ENCODE measurements at regions not wholly inside any gene's neighbourhood (a gene's known extent, or its start where the extent isn't known, plus 50 kb on each side); places are given as distances from the start of the nearest gene placed in this dataset.

GRCh38 chr4:159735281-159736207 is 632.7 kb downstream of the RAPGEF2 start:
- Histone ChIP-seq H3K4me2 (ENCODE audit: low read depth, low read length) (no peak overlapping the region), H3K4me3 (ENCODE audit: low read length) (no peak overlapping the region), H3K9ac (ENCODE audit: low read length) (no peak overlapping the region), H3K79me2 (ENCODE audit: low read length) (no peaks in the 10 kb centered on the region), H2AFZ (ENCODE audit: low read length) (no peak overlapping the region), H3F3A (ENCODE audit: insufficient read depth, low read length) (no peaks in the 10 kb centered on the region), H3K9me2 (replicated peaks; ENCODE audit: insufficient read depth, low read length) (no peaks in the 10 kb centered on the region), H3K4me1 (ENCODE audit: low read length) (no peaks in the 10 kb centered on the region), H4K20me1 (ENCODE audit: insufficient read depth, low read length) (no peaks in the 10 kb centered on the region), H3K9me3 (replicated peaks; ENCODE audit: insufficient read depth, low read length) (no peaks in the 10 kb centered on the region), H3K27me3 (replicated peaks; ENCODE audit: insufficient read depth, low read length) (no peaks in the 10 kb centered on the region), H3K27ac (ENCODE audit: low read length) (no peak overlapping the region), H3K36me3 (replicated peaks; ENCODE audit: insufficient read depth, low read length) (no peaks in the 10 kb centered on the region)
- no peak for TF ChIP-seq EZH2phosphoT487 (IDR thresholded peaks at IDR 0.05; ENCODE audit: low read length)
- no peak for TF ChIP-seq EZH2 (optimal IDR thresholded peaks at IDR 0.05; ENCODE audit: low read depth, low read length)
- TF ChIP-seq, protein P1, sequence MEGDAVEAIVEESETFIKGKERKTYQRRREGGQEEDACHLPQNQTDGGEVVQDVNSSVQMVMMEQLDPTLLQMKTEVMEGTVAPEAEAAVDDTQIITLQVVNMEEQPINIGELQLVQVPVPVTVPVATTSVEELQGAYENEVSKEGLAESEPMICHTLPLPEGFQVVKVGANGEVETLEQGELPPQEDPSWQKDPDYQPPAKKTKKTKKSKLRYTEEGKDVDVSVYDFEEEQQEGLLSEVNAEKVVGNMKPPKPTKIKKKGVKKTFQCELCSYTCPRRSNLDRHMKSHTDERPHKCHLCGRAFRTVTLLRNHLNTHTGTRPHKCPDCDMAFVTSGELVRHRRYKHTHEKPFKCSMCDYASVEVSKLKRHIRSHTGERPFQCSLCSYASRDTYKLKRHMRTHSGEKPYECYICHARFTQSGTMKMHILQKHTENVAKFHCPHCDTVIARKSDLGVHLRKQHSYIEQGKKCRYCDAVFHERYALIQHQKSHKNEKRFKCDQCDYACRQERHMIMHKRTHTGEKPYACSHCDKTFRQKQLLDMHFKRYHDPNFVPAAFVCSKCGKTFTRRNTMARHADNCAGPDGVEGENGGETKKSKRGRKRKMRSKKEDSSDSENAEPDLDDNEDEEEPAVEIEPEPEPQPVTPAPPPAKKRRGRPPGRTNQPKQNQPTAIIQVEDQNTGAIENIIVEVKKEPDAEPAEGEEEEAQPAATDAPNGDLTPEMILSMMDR (IDR thresholded peaks at IDR 0.05; ENCODE audit: low read length), result no peak
- no peak for DNase-seq

DNA sequence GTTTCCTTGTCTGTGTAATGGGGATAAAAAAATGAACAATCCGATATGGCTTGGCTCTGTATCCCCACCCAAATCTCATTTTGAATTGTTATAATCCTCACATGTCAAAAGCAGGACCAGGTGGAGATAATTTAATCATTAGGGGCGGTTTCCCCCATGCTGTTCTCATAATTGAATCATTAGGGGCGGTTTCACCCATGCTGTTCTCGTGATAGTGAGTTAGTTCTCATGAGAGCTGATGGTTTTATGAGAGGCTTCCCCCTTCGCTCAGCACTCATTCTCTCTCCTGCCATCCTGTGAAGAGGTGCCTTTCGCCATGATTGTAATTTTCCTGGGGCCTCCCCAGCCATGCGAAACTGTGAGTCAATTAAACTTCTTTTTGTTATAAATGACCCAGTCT is 633.5 kb downstream of the RAPGEF2 start:
- Histone ChIP-seq H3K9me2 (replicated peaks; ENCODE audit: insufficient read depth, low read length) (no peaks in the 10 kb centered on the region), H3K4me3 (ENCODE audit: low read length) (no peak overlapping the region), H3K27ac (ENCODE audit: low read length) (no peak overlapping the region), H3K4me1 (ENCODE audit: low read length) (no peaks in the 10 kb centered on the region), H2AFZ (ENCODE audit: low read length) (no peak overlapping the region), H3K27me3 (replicated peaks; ENCODE audit: insufficient read depth, low read length) (no peaks in the 10 kb centered on the region), H3K79me2 (ENCODE audit: low read length) (no peaks in the 10 kb centered on the region), H3K4me2 (ENCODE audit: low read depth, low read length) (no peak overlapping the region), H3K36me3 (replicated peaks; ENCODE audit: insufficient read depth, low read length) (no peaks in the 10 kb centered on the region), H3F3A (ENCODE audit: insufficient read depth, low read length) (no peaks in the 10 kb centered on the region), H3K9me3 (replicated peaks; ENCODE audit: insufficient read depth, low read length) (no peaks in the 10 kb centered on the region), H3K9ac (ENCODE audit: low read length) (no peak overlapping the region), H4K20me1 (ENCODE audit: insufficient read depth, low read length) (no peaks in the 10 kb centered on the region)
- no peak for DNase-seq
- TF ChIP-seq, protein P1 (IDR thresholded peaks at IDR 0.05; ENCODE audit: low read length), result no peak
- TF ChIP-seq EZH2 (optimal IDR thresholded peaks at IDR 0.05; ENCODE audit: low read depth, low read length), result no peak
- TF ChIP-seq EZH2phosphoT487 (IDR thresholded peaks at IDR 0.05; ENCODE audit: low read length), result no peak

- H3K4me2 ChIP-seq (ENCODE audit: low read depth, low read length), result no peak overlapping the region
- H3F3A ChIP-seq (ENCODE audit: insufficient read depth, low read length), result no peaks in the 10 kb centered on the region
- no peak overlapping the region for H3K4me3 ChIP-seq (ENCODE audit: low read length)
- no peak for DNase-seq
- H3K9me2 ChIP-seq (replicated peaks; ENCODE audit: insufficient read depth, low read length), result no peaks in the 10 kb centered on the region
- H3K79me2 ChIP-seq (ENCODE audit: low read length), result no peaks in the 10 kb centered on the region
- H3K36me3 ChIP-seq (replicated peaks; ENCODE audit: insufficient read depth, low read length), result no peaks in the 10 kb centered on the region
- no peak overlapping the region for H3K27ac ChIP-seq (ENCODE audit: low read length)
- H3K4me1 ChIP-seq (ENCODE audit: low read length), result no peaks in the 10 kb centered on the region
- H4K20me1 ChIP-seq (ENCODE audit: insufficient read depth, low read length), result no peaks in the 10 kb centered on the region
- no peak overlapping the region for H2AFZ ChIP-seq (ENCODE audit: low read length)
- H3K9ac ChIP-seq (ENCODE audit: low read length), result no peak overlapping the region
- H3K27me3 ChIP-seq (replicated peaks; ENCODE audit: insufficient read depth, low read length), result no peaks in the 10 kb centered on the region
- TF ChIP-seq EZH2phosphoT487 (IDR thresholded peaks at IDR 0.05; ENCODE audit: low read length), result no peak
- TF ChIP-seq EZH2 (optimal IDR thresholded peaks at IDR 0.05; ENCODE audit: low read depth, low read length), result no peak
- TF ChIP-seq, protein P1 (IDR thresholded peaks at IDR 0.05; ENCODE audit: low read length), result no peak
- H3K9me3 ChIP-seq (replicated peaks; ENCODE audit: insufficient read depth, low read length), result no peaks in the 10 kb centered on the region
Observed at GRCh38 chr4:159743971-159744370, 641.1 kb downstream of the RAPGEF2 start.

Measured in MM.1S (cell line).